NCI-H1417 (cell line): ENCODE measurements at regions not wholly inside any gene's neighbourhood (a gene's known extent, or its start where the extent isn't known, plus 50 kb on each side); places are given as distances from the start of the nearest gene placed in this dataset.
"Not testable (repeated sequence)": the region's sequence is repeated elsewhere in the genome, so short reads cannot be mapped to it uniquely, and the experiment has no call there.

Source experiments
- DNase-seq, 3 experiments: peaks; one replicate each; lab custom pipeline; 2025; lab: John Stamatoyannopoulos, UW

GRCh38 chr1:145191272-145191675 is 50.7 kb downstream of the PPIAL4D start:
- DNase-seq, result not testable (repeated sequence)

- DNase-seq, result not testable (repeated sequence)
These were observed 52.4 kb downstream of the PPIAL4D start for GRCh38 chr1:145189543-145190030.

- peak in 1 of 3 experiments; percentile 62 for DNase-seq
These were observed 53.0 kb downstream of the PPIAL4D start for GRCh38 chr1:145188869-145189542.

- DNase-seq, result not testable (repeated sequence)
These were observed 59.2 kb downstream of the PPIAL4D start for GRCh38 chr1:145182606-145183413.

GRCh38 chr1:145176285-145176925 is 65.6 kb downstream of the PPIAL4D start:
- not testable (repeated sequence) for DNase-seq

- DNase-seq, result not testable (repeated sequence)
These were observed 67.6 kb downstream of the PPIAL4D start for GRCh38 chr1:145174377-145174776.

GRCh38 chr1:145168220-145168848 is 72.6 kb downstream of the FAM72D start:
- not testable (repeated sequence) for DNase-seq

GRCh38 chr1:145164360-145164759 is 68.6 kb downstream of the FAM72D start:
- not testable (repeated sequence) for DNase-seq
